Prostate gland (tissue), 2 donors: ENCODE measurements at regions not wholly inside any gene's neighbourhood (a gene's known extent, or its start where the extent isn't known, plus 50 kb on each side); places are given as distances from the start of the nearest gene placed in this dataset.

Experiments used
- DNase-seq: peaks from one replicate; pipeline ENCODE4 v3.0.0-alpha.2; 2019; ENCODE audit warnings: low spot score
- H3K27ac ChIP-seq, 2 donors: fragments of 200-600 bp; sonication (generic); 2 replicates each; pipeline ENCODE4 v1.5.1; 2017 to 2019
- H3K27me3 ChIP-seq: fragments of 200-600 bp; sonication (generic); replicated peaks from 2 replicates; pipeline ENCODE4 v1.5.1; 2019; ENCODE audit not compliant: insufficient read depth
- H3K36me3 ChIP-seq, 2 donors: fragments of 200-600 bp; sonication (generic); 1 replicate in 1 of 2; 2 replicates in 1 of 2; pipeline versions ENCODE4 v1.5.1 to v1.8.1; 2017 to 2019
- H3K4me1 ChIP-seq: fragments of 200-600 bp; sonication (generic); replicated peaks from 2 replicates; pipeline ENCODE4 v1.5.1; 2019
- H3K4me3 ChIP-seq, 2 donors: fragments of 200-600 bp; sonication (generic); 2 replicates each; pipeline ENCODE4 v1.5.1; 2017 to 2019
- H3K9me3 ChIP-seq: fragments of 200-600 bp; sonication (generic); 2 replicates; pipeline ENCODE4 v1.5.1; 2017
- CTCF ChIP-seq, 4 experiments: fragments of 200-600 bp in 2 of 4; fragments of 450-650 bp in 2 of 4; sonication (generic) in 2 of 4; IDR thresholded peaks; 1 replicate in 3 of 4; 2 replicates in 1 of 4; pipeline ENCODE4 v1.5.1; 2016 to 2019; ENCODE audit warnings: antibody characterized with exemption in 4 of 4, mild to moderate bottlenecking in 2 of 4, moderate library complexity in 2 of 4
- POLR2A ChIP-seq: fragments of 450-650 bp; IDR thresholded peaks from one replicate; pipeline ENCODE4 v1.6.1; 2016; ENCODE audit warnings: antibody characterized with exemption, mild to moderate bottlenecking
- POLR2AphosphoS5 ChIP-seq: sonication (generic); formaldehyde crosslinking; IDR thresholded peaks from one replicate; pipeline ENCODE4 v1.6.1; 2017; ENCODE audit warnings: antibody characterized with exemption
- WGBS: methylation state at CpG from one replicate; pipeline ENCODE4 v1.1.5; 2018; 5-methylcytosine and 5-hydroxymethylcytosine counted together
- intact Hi-C: fragments of 100-400 bp; cut with DNase I; formaldehyde crosslinking; loops from one replicate; pipeline ENCODE4 v1.14.2; 2022

GRCh38 chr6:154561750-154562149 is 51.3 kb upstream of the CNKSR3 start:
- H3K27ac ChIP-seq: no peak overlapping the region
- intact Hi-C loops: no loop called here
- TF ChIP-seq POLR2A (no peak), CTCF (IDR thresholded peaks at IDR 0.05) (no peak), POLR2AphosphoS5 (no peak)
- no peaks in the 10 kb centered on the region for H3K4me1 ChIP-seq
- DNase-seq: no peak
- H3K9me3 ChIP-seq: no peaks in the 10 kb centered on the region
- no peaks in the 10 kb centered on the region for H3K36me3 ChIP-seq
- H3K27me3 ChIP-seq: no peaks in the 10 kb centered on the region
- WGBS: 98% methylated on average over 2 of the region's 2 CpGs
- H3K4me3 ChIP-seq: no peak overlapping the region

GRCh38 chr6:154565331-154565730 is 54.8 kb upstream of the CNKSR3 start:
- Histone ChIP-seq H3K27me3 (no peaks in the 10 kb centered on the region), H3K36me3 (no peaks in the 10 kb centered on the region), H3K9me3 (no peaks in the 10 kb centered on the region), H3K4me3 (no peak overlapping the region), H3K27ac (no peak overlapping the region), H3K4me1 (no peaks in the 10 kb centered on the region)
- no peak for TF ChIP-seq POLR2AphosphoS5
- TF ChIP-seq CTCF (IDR thresholded peaks at IDR 0.05): no peak
- no peak for TF ChIP-seq POLR2A
- WGBS: 95% methylated on average over 5 of the region's 5 CpGs
- DNase-seq: no peak
- intact Hi-C loops: no loop called here

- intact Hi-C loops: no loop called here
- Histone ChIP-seq H3K4me3 (no peak overlapping the region), H3K4me1 (no peaks in the 10 kb centered on the region), H3K36me3 (no peaks in the 10 kb centered on the region), H3K27ac (no peak overlapping the region), H3K27me3 (no peaks in the 10 kb centered on the region), H3K9me3 (no peaks in the 10 kb centered on the region)
- WGBS: 96% methylated on average over 2 of the region's 2 CpGs
- TF ChIP-seq CTCF (IDR thresholded peaks at IDR 0.05): no peak
- no peak for TF ChIP-seq POLR2AphosphoS5
- TF ChIP-seq POLR2A: no peak
- DNase-seq: no peak
These were observed 56.4 kb upstream of the CNKSR3 start for GRCh38 chr6:154566866-154567265.

- intact Hi-C loops: no loop called here
- 74% methylated on average over 6 of the region's 6 CpGs for WGBS
- no peak overlapping the region for H3K4me3 ChIP-seq
- H3K4me1 ChIP-seq: no peaks in the 10 kb centered on the region
- H3K9me3 ChIP-seq: no peaks in the 10 kb centered on the region
- no peak overlapping the region for H3K27ac ChIP-seq
- TF ChIP-seq POLR2AphosphoS5 (no peak), CTCF (IDR thresholded peaks at IDR 0.05) (no peak), POLR2A (no peak)
- no peak for DNase-seq
- H3K36me3 ChIP-seq: no peaks in the 10 kb centered on the region
- no peaks in the 10 kb centered on the region for H3K27me3 ChIP-seq
These were observed 57.3 kb upstream of the CNKSR3 start for GRCh38 chr6:154567695-154568220.

- Histone ChIP-seq H3K36me3 (no peaks in the 10 kb centered on the region), H3K4me3 (no peak overlapping the region), H3K9me3 (no peaks in the 10 kb centered on the region), H3K4me1 (no peaks in the 10 kb centered on the region), H3K27ac (no peak overlapping the region), H3K27me3 (no peaks in the 10 kb centered on the region)
- no peak for DNase-seq
- intact Hi-C loops: no loop called here
- no peak for TF ChIP-seq CTCF (IDR thresholded peaks at IDR 0.05)
- TF ChIP-seq POLR2AphosphoS5: no peak
- no peak for TF ChIP-seq POLR2A
- 28% methylated on average over 3 of the region's 3 CpGs for WGBS
These were observed 58.8 kb upstream of the CNKSR3 start for GRCh38 chr6:154569156-154569862.
